ENCODE measurements at regions not wholly inside any gene's neighbourhood (a gene's known extent, or its start where the extent isn't known, plus 50 kb on each side); places are given as distances from the start of the nearest gene placed in this dataset.

GRCh38 chr19:20416661-20417060 is 148.9 kb downstream of the ZNF737 start:
- no peak for TF ChIP-seq CTCF (IDR thresholded peaks at IDR 0.05; ENCODE audit: control insufficient read depth, extremely low read depth, insufficient read depth)
- no peak for DNase-seq (ENCODE audit: low read depth)
- H3K4me3 ChIP-seq (ENCODE audit: low read depth, low read length): no peak overlapping the region

GRCh38 chr19:20414120-20414519 is 151.5 kb downstream of the ZNF737 start:
- DNase-seq (ENCODE audit: low read depth): no peak
- H3K4me3 ChIP-seq (ENCODE audit: low read depth, low read length): no peak overlapping the region
- TF ChIP-seq CTCF (IDR thresholded peaks at IDR 0.05; ENCODE audit: control insufficient read depth, extremely low read depth, insufficient read depth): no peak

- no peak for TF ChIP-seq CTCF (IDR thresholded peaks at IDR 0.05; ENCODE audit: control insufficient read depth, extremely low read depth, insufficient read depth)
- H3K4me3 ChIP-seq (ENCODE audit: low read depth, low read length): no peak overlapping the region
- no peak for DNase-seq (ENCODE audit: low read depth)
Observed at GRCh38 chr19:20413705-20414104, 151.9 kb downstream of the ZNF737 start.

GRCh38 chr19:20412846-20413245 is 152.7 kb downstream of the ZNF737 start:
- no peak for DNase-seq (ENCODE audit: low read depth)
- TF ChIP-seq CTCF (IDR thresholded peaks at IDR 0.05; ENCODE audit: control insufficient read depth, extremely low read depth, insufficient read depth): no peak
- no peak overlapping the region for H3K4me3 ChIP-seq (ENCODE audit: low read depth, low read length)

GRCh38 chr19:20397292-20397691 is 168.3 kb downstream of the ZNF737 start:
- H3K4me3 ChIP-seq (ENCODE audit: low read depth, low read length): no peak overlapping the region
- no peak for DNase-seq (ENCODE audit: low read depth)
- no peak for TF ChIP-seq CTCF (IDR thresholded peaks at IDR 0.05; ENCODE audit: control insufficient read depth, extremely low read depth, insufficient read depth)

- no peak for TF ChIP-seq CTCF (IDR thresholded peaks at IDR 0.05; ENCODE audit: control insufficient read depth, extremely low read depth, insufficient read depth)
- H3K4me3 ChIP-seq (ENCODE audit: low read depth, low read length): no peak overlapping the region
- no peak for DNase-seq (ENCODE audit: low read depth)
Observed at GRCh38 chr19:20388706-20389225, 176.8 kb downstream of the ZNF737 start.

- DNase-seq (ENCODE audit: low read depth): no peak
- H3K4me3 ChIP-seq (ENCODE audit: low read depth, low read length): no peak overlapping the region
- no peak for TF ChIP-seq CTCF (IDR thresholded peaks at IDR 0.05; ENCODE audit: control insufficient read depth, extremely low read depth, insufficient read depth)
Observed at GRCh38 chr19:20385061-20385460, 180.5 kb downstream of the ZNF737 start.
